K562 (cell line): ENCODE measurements at regions not wholly inside any gene's neighbourhood (a gene's known extent, or its start where the extent isn't known, plus 50 kb on each side); places are given as distances from the start of the nearest gene placed in this dataset.

Experiments used
- ATAC-seq: fragments of 200-7000 bp; cut with Tn5 transposase; 3 replicates; pipeline ENCODE4 v1.9.1; 2020; ENCODE audit warnings: moderate library complexity
- BruUV-seq: library from RNA; stranded (reverse); fragments of 400-500 nt; replicated peaks from 2 replicates; lab custom pipeline; 2021; lab: Mats Ljungman, UMichigan
- CTCF ChIA-PET: fragments of 300-600 bp; formaldehyde crosslinking; extraction: SDS; loops from one replicate; lab custom pipeline; 2021; ENCODE audit warnings: low intra/inter-chr PET ratio; lab: Yijun Ruan, JAX
- POLR2A ChIA-PET: fragments of 300-600, 350-650 bp; sonication (Branson Sonifier 250); formaldehyde crosslinking; extraction: SDS; loops from one replicate; lab custom pipeline; 2021; ENCODE audit warnings: antibody characterized with exemption, inconsistent platforms; lab: Yijun Ruan, JAX
- DNase-seq, 4 experiments: peaks; one replicate each; pipeline versions ENCODE4 v3.0.0 to v3.0.0-alpha.2; 2011 to 2018; ENCODE audit warnings: low spot score in 3 of 4, mixed read lengths in 3 of 4; ENCODE audit errors: extremely low read depth in 1 of 4
- FAIRE-seq: peaks from 2 replicates; lab custom pipeline; 2011; peaks lifted over from hg19 to GRCh38; lab: Jason Lieb, UNC
- H2AFZ ChIP-seq: 2 replicates; pipeline ENCODE4 v1.6.0; 2011; ENCODE audit warnings: low read depth, low read length, control low read depth, inconsistent platforms
- H3K27ac ChIP-seq: fragments of 200-600 bp; 3 replicates; pipeline ENCODE4 v1.8.0; 2011; ENCODE audit warnings: low read depth, mild to moderate bottlenecking, control low read depth, inconsistent platforms, low read length, moderate library complexity, mixed read lengths; ENCODE audit errors: extremely low read depth
- H3K27me3 ChIP-seq, 2 experiments: fragments of 300-600 bp in 1 of 2; 2 replicates in 1 of 2; 3 replicates in 1 of 2; pipeline versions ENCODE4 v1.6.0 to v1.8.0; 2011; ENCODE audit warnings: inconsistent platforms in 2 of 2, low read length in 2 of 2, mild to moderate bottlenecking in 1 of 2, mixed read lengths in 1 of 2, moderate library complexity in 1 of 2; ENCODE audit not compliant: control insufficient read depth in 2 of 2, insufficient read depth in 2 of 2
- H3K36me3 ChIP-seq: fragments of 300-600 bp; 3 replicates; pipeline ENCODE4 v1.8.0; 2011; ENCODE audit warnings: mild to moderate bottlenecking, low read length, inconsistent platforms; ENCODE audit not compliant: control insufficient read depth, insufficient read depth
- H3K4me1 ChIP-seq, 2 experiments: fragments of 200-600 bp in 1 of 2; replicated peaks in 1 of 2; 2 replicates in 1 of 2; 3 replicates in 1 of 2; pipeline versions ENCODE4 v1.5.1 to v1.8.0; 2011; ENCODE audit warnings: inconsistent platforms in 2 of 2, low read length in 2 of 2, mild to moderate bottlenecking in 1 of 2, mixed read lengths in 1 of 2, moderate library complexity in 1 of 2; ENCODE audit not compliant: control insufficient read depth in 2 of 2, insufficient read depth in 2 of 2
- H3K4me2 ChIP-seq: 2 replicates; pipeline ENCODE4 v1.6.1; 2011; ENCODE audit warnings: low read length, control low read depth, inconsistent platforms, mixed read lengths; ENCODE audit not compliant: insufficient read depth
- H3K4me3 ChIP-seq: fragments of 200-600 bp; sonication (generic), shearing (Covaris generic); 2 replicates; pipeline ENCODE4 v1.5.1; 2016; ENCODE audit warnings: control low read depth, inconsistent platforms
- H3K79me2 ChIP-seq: fragments of 200-600 bp; 3 replicates; pipeline ENCODE4 v1.8.0; 2011; ENCODE audit warnings: low read length, inconsistent platforms; ENCODE audit not compliant: control insufficient read depth, insufficient read depth
- H3K9ac ChIP-seq, 2 experiments: 2 replicates each; pipeline versions ENCODE4 v1.6.0 to v1.6.1; 2011; ENCODE audit warnings: low read depth in 2 of 2, low read length in 2 of 2, control low read depth in 1 of 2, inconsistent platforms in 1 of 2, mild to moderate bottlenecking in 1 of 2, mixed read lengths in 1 of 2; ENCODE audit not compliant: insufficient read depth in 1 of 2
- H3K9me1 ChIP-seq: one replicate; pipeline ENCODE4 v1.6.0; 2011; ENCODE audit warnings: inconsistent platforms, mild to moderate bottlenecking, low read length, moderate library complexity; ENCODE audit not compliant: control insufficient read depth, insufficient read depth
- H3K9me3 ChIP-seq: replicated peaks from 2 replicates; pipeline ENCODE4 v1.5.1; 2011; ENCODE audit warnings: low read depth, low read length, inconsistent platforms; ENCODE audit not compliant: control insufficient read depth, insufficient read depth
- H4K20me1 ChIP-seq: replicated peaks from 2 replicates; pipeline ENCODE4 v1.6.1; 2011; ENCODE audit warnings: low read length, inconsistent platforms, mixed read lengths; ENCODE audit not compliant: control insufficient read depth, insufficient read depth
- CBX3 ChIP-seq, 2 experiments: IDR thresholded peaks; 1 replicate in 1 of 2; 2 replicates in 1 of 2; pipeline ENCODE4 v1.6.1; 2012; ENCODE audit warnings: inconsistent platforms in 2 of 2, low read length in 2 of 2, borderline replicate concordance in 1 of 2, control low read depth in 1 of 2
- EP300 ChIP-seq: IDR thresholded peaks from 2 replicates; pipeline ENCODE4 v1.6.1; 2012; ENCODE audit warnings: low read length, improper control_type of control experiment
- ERF ChIP-seq: fragments of 450-650 bp; formaldehyde crosslinking; IDR thresholded peaks from 2 replicates; pipeline ENCODE4 v1.4.0; 2020; ENCODE audit warnings: mild to moderate bottlenecking, mixed read lengths
- IFI16 ChIP-seq: fragments of 250-450 bp; sonication (Bioruptor Pico); IDR thresholded peaks from 2 replicates; pipeline ENCODE4 v2.1.2; 2022; ENCODE audit warnings: mild to moderate bottlenecking, inconsistent platforms
- MXI1 ChIP-seq: IDR thresholded peaks from 2 replicates; pipeline ENCODE4 v1.6.1; 2011; ENCODE audit warnings: low read depth, mild to moderate bottlenecking, improper control_type of control experiment, low read length
- RBM22 ChIP-seq: fragments of 200-400 bp; formaldehyde crosslinking; IDR thresholded peaks from 2 replicates; pipeline ENCODE4 v1.6.1; 2018; ENCODE audit warnings: low read length, low read depth; ENCODE audit not compliant: poor library complexity, severe bottlenecking
- ZNF707 ChIP-seq: fragments of 250-450 bp; sonication (Bioruptor Pico); conservative IDR thresholded peaks from 2 replicates; pipeline ENCODE4 v1.8.0; 2022; ENCODE audit warnings: inconsistent platforms, mild to moderate bottlenecking, moderate library complexity
- ZNF764 ChIP-seq: fragments of 250-450 bp; sonication (Bioruptor Pico); IDR thresholded peaks from 2 replicates; pipeline ENCODE4 v1.4.0; 2020; ENCODE audit warnings: low read depth, mild to moderate bottlenecking, moderate library complexity
- WGBS: fragments of 100-300 bp; shearing (Covaris generic); methylation state at CpG from one replicate; pipeline ENCODE4 v1.1.6; 2016; ENCODE audit warnings: low coverage, mixed read lengths; ENCODE audit not compliant: insufficient coverage; ENCODE audit errors: missing lambda C conversion rate; 5-methylcytosine and 5-hydroxymethylcytosine counted together
- in situ Hi-C: fragments of 300-500 bp; cut with MboI; formaldehyde crosslinking; loops from 4 replicates; pipeline ENCODE4 v1.15.0; 2018; ENCODE audit warnings: inconsistent platforms, mixed read lengths
- intact Hi-C: fragments of 100-400 bp; cut with micrococcal nuclease; formaldehyde crosslinking; loops from 2 replicates; pipeline ENCODE4 v1.14.2; 2022
- TF ChIP-seq, protein P1 (sequence below): fragments of 450-650 bp; IDR thresholded peaks from 2 replicates; pipeline ENCODE4 v1.6.1; 2014; ENCODE audit warnings: low read depth, mild to moderate bottlenecking, moderate library complexity, borderline replicate concordance
- TF ChIP-seq, protein P2 (sequence below): fragments of 450-650 bp; IDR thresholded peaks from 2 replicates; pipeline ENCODE4 v1.6.1; 2016; ENCODE audit warnings: low read depth, mild to moderate bottlenecking, moderate library complexity
- TF ChIP-seq, protein P3 (sequence below): fragments of 450-650 bp; IDR thresholded peaks from 2 replicates; pipeline ENCODE4 v1.7.0; 2016; ENCODE audit warnings: borderline replicate concordance
- TF ChIP-seq, protein P4 (sequence below): sonication (generic); formaldehyde crosslinking; IDR thresholded peaks from 2 replicates; pipeline ENCODE4 v1.8.0; 2022; ENCODE audit warnings: mild to moderate bottlenecking, low read depth, missing genetic modification reagents
- TF ChIP-seq, protein P5 (sequence below): fragments of 250-450 bp; sonication (Bioruptor Pico); IDR thresholded peaks from 2 replicates; pipeline ENCODE4 v1.4.0; 2020; ENCODE audit warnings: mild to moderate bottlenecking, moderate library complexity, borderline replicate concordance

DNA sequence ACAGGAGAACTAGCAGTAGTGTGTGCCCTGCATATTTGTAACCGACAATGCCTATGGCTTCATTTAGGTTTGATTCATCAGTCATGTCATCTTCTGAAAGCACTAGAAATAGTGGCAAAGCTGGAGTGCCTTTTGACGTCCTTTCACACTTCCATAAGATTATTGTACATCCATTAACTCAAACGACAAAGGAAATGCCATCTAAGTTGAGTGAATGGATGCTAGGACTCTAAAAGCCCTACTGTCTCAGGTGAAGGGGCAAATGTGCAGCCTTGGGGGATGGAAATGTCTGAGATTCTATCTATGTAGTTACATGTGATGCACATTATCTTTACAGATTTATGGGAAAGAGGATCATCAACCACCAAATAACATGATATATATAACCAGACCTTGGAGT is 1473.6 kb downstream of the STIM2 start (continued):
- no peak for TF ChIP-seq CBX3 (IDR thresholded peaks at IDR 0.05; ENCODE audit: borderline replicate concordance in 1 of 2, low read length in 2 of 2)
- TF ChIP-seq MXI1: no peak
- TF ChIP-seq, protein P1, sequence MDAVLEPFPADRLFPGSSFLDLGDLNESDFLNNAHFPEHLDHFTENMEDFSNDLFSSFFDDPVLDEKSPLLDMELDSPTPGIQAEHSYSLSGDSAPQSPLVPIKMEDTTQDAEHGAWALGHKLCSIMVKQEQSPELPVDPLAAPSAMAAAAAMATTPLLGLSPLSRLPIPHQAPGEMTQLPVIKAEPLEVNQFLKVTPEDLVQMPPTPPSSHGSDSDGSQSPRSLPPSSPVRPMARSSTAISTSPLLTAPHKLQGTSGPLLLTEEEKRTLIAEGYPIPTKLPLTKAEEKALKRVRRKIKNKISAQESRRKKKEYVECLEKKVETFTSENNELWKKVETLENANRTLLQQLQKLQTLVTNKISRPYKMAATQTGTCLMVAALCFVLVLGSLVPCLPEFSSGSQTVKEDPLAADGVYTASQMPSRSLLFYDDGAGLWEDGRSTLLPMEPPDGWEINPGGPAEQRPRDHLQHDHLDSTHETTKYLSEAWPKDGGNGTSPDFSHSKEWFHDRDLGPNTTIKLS: no peak
- TF ChIP-seq, protein P2, sequence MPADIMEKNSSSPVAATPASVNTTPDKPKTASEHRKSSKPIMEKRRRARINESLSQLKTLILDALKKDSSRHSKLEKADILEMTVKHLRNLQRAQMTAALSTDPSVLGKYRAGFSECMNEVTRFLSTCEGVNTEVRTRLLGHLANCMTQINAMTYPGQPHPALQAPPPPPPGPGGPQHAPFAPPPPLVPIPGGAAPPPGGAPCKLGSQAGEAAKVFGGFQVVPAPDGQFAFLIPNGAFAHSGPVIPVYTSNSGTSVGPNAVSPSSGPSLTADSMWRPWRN: no peak
- no peak for TF ChIP-seq EP300

DNA sequence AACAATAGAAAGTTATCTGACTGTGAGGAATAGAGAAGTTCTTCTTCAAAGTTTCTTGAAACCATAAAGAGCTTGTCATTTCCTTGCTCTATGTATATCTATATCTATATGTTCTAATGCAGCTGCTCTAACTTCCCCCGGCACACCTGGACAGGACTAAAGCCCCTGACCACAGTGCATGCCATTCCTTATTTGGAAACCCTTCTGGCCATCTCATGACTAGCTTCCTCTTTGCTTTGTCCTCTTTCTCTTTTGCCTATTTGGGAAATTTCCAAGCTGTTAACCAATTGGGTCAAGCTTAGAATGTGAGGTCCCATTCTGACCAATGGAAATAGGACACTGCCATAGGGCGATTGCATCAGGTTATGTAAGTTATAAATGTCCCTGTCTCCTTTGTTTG is 1481.1 kb downstream of the STIM2 start:
- no peaks in the 10 kb centered on the region; the same call in 1 of the 2 replicates for H3K9me3 ChIP-seq
- intact Hi-C loops: no loop called here
- no peaks in the 10 kb centered on the region for H3K4me1 ChIP-seq
- no peak overlapping the region for H3K4me2 ChIP-seq
- H3K27me3 ChIP-seq: no peaks in the 10 kb centered on the region
- no peak overlapping the region for H3K9ac ChIP-seq
- H2AFZ ChIP-seq: no peak overlapping the region
- in situ Hi-C loops: no loop called here
- no peaks in the 10 kb centered on the region for H3K36me3 ChIP-seq
- ChIA-PET POLR2A (no interaction called here), CTCF (no interaction called here)
- H3K79me2 ChIP-seq: no peaks in the 10 kb centered on the region
- BruUV-seq: no TSS peak
- ATAC-seq: no peak
- no peak overlapping the region for H3K4me3 ChIP-seq
- H3K9me1 ChIP-seq: no peaks in the 10 kb centered on the region
- no peak for FAIRE-seq
- DNase-seq: no peak
- 0% methylated on average over 2 of the region's 2 CpGs for WGBS
- no peak overlapping the region for H3K27ac ChIP-seq
- H4K20me1 ChIP-seq: no peaks in the 10 kb centered on the region
- TF ChIP-seq, protein P3, sequence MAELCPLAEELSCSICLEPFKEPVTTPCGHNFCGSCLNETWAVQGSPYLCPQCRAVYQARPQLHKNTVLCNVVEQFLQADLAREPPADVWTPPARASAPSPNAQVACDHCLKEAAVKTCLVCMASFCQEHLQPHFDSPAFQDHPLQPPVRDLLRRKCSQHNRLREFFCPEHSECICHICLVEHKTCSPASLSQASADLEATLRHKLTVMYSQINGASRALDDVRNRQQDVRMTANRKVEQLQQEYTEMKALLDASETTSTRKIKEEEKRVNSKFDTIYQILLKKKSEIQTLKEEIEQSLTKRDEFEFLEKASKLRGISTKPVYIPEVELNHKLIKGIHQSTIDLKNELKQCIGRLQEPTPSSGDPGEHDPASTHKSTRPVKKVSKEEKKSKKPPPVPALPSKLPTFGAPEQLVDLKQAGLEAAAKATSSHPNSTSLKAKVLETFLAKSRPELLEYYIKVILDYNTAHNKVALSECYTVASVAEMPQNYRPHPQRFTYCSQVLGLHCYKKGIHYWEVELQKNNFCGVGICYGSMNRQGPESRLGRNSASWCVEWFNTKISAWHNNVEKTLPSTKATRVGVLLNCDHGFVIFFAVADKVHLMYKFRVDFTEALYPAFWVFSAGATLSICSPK: no peak
- TF ChIP-seq ERF (no peak), IFI16 (CRISPR knock-in tag) (no peak), ZNF707 (CRISPR knock-in tag) (no peak), ZNF764 (no peak), RBM22 (no peak)
- TF ChIP-seq, protein P4, sequence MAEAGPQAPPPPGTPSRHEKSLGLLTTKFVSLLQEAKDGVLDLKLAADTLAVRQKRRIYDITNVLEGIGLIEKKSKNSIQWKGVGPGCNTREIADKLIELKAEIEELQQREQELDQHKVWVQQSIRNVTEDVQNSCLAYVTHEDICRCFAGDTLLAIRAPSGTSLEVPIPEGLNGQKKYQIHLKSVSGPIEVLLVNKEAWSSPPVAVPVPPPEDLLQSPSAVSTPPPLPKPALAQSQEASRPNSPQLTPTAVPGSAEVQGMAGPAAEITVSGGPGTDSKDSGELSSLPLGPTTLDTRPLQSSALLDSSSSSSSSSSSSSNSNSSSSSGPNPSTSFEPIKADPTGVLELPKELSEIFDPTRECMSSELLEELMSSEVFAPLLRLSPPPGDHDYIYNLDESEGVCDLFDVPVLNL (CRISPR knock-in tag): no peak
- TF ChIP-seq, protein P5, sequence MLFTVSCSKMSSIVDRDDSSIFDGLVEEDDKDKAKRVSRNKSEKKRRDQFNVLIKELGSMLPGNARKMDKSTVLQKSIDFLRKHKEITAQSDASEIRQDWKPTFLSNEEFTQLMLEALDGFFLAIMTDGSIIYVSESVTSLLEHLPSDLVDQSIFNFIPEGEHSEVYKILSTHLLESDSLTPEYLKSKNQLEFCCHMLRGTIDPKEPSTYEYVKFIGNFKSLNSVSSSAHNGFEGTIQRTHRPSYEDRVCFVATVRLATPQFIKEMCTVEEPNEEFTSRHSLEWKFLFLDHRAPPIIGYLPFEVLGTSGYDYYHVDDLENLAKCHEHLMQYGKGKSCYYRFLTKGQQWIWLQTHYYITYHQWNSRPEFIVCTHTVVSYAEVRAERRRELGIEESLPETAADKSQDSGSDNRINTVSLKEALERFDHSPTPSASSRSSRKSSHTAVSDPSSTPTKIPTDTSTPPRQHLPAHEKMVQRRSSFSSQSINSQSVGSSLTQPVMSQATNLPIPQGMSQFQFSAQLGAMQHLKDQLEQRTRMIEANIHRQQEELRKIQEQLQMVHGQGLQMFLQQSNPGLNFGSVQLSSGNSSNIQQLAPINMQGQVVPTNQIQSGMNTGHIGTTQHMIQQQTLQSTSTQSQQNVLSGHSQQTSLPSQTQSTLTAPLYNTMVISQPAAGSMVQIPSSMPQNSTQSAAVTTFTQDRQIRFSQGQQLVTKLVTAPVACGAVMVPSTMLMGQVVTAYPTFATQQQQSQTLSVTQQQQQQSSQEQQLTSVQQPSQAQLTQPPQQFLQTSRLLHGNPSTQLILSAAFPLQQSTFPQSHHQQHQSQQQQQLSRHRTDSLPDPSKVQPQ (CRISPR knock-in tag): no peak
